HG03159 (cell line): ENCODE measurements at regions not wholly inside any gene's neighbourhood (a gene's known extent, or its start where the extent isn't known, plus 50 kb on each side); places are given as distances from the start of the nearest gene placed in this dataset.
"Not testable (repeated sequence)": the region's sequence is repeated elsewhere in the genome, so short reads cannot be mapped to it uniquely, and the experiment has no call there.

Experiments
- ATAC-seq: cut with Tn5 transposase; IDR thresholded peaks from one replicate; pipeline ENCODE4 v1.9.1; 2021; ENCODE audit warnings: mild to moderate bottlenecking, moderate library complexity; ENCODE audit not compliant: unreplicated experiment

DNA sequence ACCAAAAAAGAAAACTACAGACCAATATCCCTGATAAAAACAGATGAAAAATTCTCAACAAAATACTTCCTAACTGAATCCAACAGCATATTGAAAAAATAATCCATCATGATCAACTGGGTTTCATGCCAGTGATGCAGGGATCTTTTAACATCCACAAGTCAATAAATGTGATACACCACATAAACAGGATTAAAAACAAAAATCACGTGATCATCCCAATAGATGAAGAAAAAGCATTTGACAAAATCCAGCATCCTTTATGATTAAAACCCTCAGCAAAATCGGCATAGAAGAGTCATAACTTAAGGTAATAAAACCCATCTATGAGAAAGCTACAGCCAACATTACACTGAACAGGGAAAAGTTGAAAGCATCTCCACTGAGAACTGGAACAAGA lies 107.5 kb downstream of the DCLK3 start:
- no peak for ATAC-seq

- ATAC-seq, result no peak
Measured at GRCh38 chr3:36653095-36653494, 111.3 kb downstream of the DCLK3 start.

GRCh38 chr3:36652104-36652503 lies 112.2 kb downstream of the DCLK3 start:
- ATAC-seq, result no peak

GRCh38 chr3:36650271-36650671 lies 114.1 kb downstream of the DCLK3 start:
- no peak for ATAC-seq

DNA sequence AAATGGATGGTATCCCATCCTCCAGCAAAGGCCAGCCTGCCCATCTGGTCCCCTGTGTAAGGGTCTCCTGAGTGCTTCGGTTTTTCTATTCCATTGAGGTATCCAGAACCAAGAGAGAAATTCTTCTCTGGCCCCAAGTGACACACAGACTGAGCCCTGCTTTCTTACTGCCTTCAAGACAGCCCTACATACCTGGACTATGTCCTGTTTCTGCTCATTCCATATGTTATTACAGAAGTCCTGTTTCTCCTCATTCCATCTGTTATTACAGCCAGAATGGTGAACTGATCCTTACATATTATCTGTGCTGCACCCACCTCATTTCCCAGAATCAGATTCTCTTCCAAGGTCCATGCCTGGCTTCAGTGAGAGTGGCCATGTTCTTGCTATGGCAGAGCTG lies 115.2 kb downstream of the DCLK3 start:
- no peak for ATAC-seq

GRCh38 chr3:36648241-36649034 lies 115.9 kb downstream of the DCLK3 start:
- ATAC-seq, result peak; percentile 85

DNA sequence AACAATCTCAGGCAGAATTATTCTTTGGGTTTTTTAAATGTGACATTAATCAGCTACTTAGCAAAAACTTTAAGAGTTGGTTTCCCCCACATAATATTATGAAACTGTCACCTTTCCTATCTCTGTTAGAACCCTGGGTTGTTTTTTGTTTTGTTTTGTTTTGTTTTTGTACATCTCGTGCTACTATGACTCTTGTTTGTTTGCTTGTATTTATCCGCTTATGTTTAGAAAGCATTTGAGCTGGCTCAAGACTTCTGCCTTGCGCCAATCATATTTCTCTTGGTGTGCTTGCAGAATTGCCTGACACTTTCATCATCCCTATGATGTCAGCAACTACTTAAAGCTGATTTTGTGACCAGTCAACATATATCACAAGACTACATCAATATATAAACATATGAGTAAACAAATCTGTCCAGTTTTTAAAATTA lies 116.9 kb downstream of the DCLK3 start:
- ATAC-seq, result no peak

GRCh38 chr3:36643192-36643591 lies 121.2 kb downstream of the DCLK3 start:
- no peak for ATAC-seq

DNA sequence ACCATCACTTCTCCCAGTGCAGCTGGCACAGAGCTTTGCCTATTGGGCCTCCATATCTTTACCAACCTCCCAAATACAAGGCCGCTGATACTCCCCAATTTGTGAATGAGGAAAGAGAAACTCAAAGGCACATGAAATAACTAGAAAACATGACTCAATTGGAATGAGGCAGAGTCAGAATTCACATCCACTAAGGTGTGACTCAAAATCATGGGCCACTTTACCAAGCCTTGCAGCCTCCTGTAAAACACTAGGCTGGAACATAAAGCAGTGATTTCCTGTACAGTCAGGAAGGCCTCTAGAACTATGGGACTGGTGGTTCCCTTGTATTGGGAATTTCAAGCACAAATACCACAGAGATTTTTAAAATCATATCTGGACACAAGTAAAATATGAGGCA lies 128.6 kb downstream of the DCLK3 start:
- ATAC-seq, result no peak

DNA sequence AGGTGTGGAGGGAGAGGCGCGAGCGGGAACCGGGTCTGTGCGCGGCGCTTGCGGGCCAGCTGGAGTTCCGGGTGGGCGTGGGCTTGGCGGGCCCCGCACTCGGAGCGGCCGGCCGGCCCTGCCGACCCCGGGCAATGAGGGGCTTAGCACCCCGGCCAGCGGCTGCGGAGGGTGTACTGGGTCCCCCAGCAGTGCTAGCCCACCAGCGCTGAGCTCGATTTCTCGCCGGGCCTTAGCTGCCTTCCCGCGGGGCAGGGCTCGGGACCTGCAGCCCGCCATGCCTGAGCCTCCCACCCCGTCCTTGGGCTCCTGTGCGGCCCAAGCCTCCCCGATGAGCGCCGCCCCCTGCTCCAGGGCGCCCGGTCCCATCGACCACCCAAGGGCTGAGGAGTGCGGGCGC lies 130.5 kb downstream of the DCLK3 start:
- ATAC-seq, result not testable (repeated sequence)

- no peak for ATAC-seq
Measured at GRCh38 chr3:36633060-36633459, 131.3 kb downstream of the DCLK3 start.

DNA sequence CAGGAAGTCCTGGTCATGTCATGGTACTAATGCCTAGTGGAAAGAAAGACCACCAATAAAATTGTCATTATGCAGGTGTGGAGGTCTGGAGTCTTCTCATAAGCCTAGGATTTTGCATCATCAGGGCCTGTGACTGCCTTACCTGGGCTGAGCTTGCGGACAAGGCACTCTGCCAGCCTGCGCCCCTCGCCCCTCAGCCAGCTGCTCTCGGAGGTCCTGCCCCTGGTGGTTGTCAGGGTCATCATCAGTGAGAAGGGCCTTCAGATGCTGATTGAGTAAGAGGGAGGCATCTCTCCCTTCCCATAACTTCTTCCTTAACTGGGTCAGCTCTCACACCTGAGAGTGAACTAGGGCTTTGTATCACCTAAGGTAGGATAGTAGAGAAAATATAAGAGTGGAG lies 132.8 kb downstream of the DCLK3 start:
- ATAC-seq, result no peak

- ATAC-seq, result no peak
Measured at GRCh38 chr3:36615861-36616260, 148.5 kb downstream of the DCLK3 start.

DNA sequence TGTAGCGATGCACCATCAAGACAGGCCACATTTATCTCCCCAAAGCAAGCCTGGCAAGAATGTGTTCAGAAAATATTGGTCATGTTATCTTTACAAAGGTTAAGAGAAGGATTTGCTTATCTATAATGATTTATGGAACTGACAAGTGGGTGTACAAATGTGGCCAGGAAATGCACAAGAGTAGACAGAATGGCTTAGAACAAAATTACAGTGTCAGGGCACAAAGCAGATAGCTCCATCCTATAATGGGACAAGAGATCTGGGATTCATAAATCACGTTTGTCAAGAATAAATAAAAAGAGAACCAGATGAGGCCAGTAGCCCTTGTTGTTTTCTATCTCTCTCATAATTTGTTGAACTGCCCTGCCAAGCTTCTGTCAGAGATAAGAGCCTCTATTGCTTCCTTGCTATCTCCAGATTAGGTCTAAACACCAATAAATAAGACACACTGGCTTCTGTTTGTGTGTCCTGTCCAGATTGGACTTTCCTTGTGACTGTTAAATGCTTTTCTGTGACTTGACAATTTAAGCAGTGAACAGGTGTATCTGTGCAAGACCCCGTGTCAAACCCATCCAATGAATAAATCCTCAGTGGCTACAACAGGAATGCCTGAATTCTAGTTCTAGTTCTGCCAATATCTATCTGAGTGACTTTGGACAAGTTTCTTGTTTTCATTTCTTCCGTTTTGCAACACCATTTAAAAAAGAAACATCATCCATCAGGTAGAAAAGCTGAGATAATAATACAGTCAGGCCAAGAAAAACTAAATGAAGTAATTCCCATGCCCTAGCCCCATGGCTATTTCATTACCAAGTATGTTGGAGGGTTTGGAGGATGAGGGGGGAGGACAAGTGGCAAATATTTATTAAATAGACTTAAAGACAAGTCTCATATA lies 157.2 kb downstream of the DCLK3 start:
- no peak for ATAC-seq

DNA sequence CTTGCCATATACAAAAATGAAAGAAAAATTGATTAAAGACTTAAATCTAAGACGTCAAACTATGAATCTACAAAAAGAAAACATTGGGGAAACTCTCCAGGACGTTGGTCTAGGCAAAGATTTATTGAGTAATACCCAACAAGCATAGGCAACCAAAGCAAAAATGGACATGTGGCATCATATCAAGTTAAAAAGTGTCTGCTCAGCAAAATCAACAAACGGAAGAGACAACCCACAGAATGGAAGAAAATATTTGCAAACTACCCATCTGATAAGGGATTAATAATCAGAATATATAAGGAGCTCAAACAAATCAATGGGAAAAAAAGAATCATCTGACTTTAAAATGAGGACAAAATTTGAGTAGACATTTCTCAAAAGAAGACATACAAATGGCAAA lies 160.9 kb downstream of the DCLK3 start:
- no peak for ATAC-seq

- ATAC-seq, result no peak
Measured at GRCh38 chr3:36600404-36600803, 163.9 kb downstream of the DCLK3 start.
